Liver (tissue), 8 donors: ENCODE measurements at regions not wholly inside any gene's neighbourhood (a gene's known extent, or its start where the extent isn't known, plus 50 kb on each side); places are given as distances from the start of the nearest gene placed in this dataset.

Experiments used
- DNase-seq: peaks from one replicate; pipeline ENCODE4 v3.0.0-alpha.2; 2017; ENCODE audit warnings: low spot score
- H3K27ac ChIP-seq, 2 donors: one replicate each; pipeline ENCODE4 v1.7.0; 2013; ENCODE audit warnings: inconsistent platforms in 2 of 2, low read length in 2 of 2, control low read depth in 1 of 2, low read depth in 1 of 2, mild to moderate bottlenecking in 1 of 2
- H3K27me3 ChIP-seq, 4 donors: one replicate each; pipeline versions ENCODE4 v1.6.1 to v1.7.0; 2013; ENCODE audit warnings: low read length in 3 of 4, inconsistent platforms in 1 of 4, mild to moderate bottlenecking in 1 of 4, moderate library complexity in 1 of 4; ENCODE audit not compliant: control insufficient read depth in 4 of 4, insufficient read depth in 4 of 4
- H3K36me3 ChIP-seq, 4 donors: one replicate each; pipeline versions ENCODE4 v1.6.1 to v1.7.0; 2013; ENCODE audit warnings: low read length in 3 of 4, mild to moderate bottlenecking in 3 of 4, low read depth in 1 of 4, moderate library complexity in 1 of 4; ENCODE audit not compliant: control insufficient read depth in 4 of 4, insufficient read depth in 3 of 4
- H3K4me1 ChIP-seq, 4 donors: one replicate each; pipeline versions ENCODE4 v1.6.1 to v1.7.0; 2013; ENCODE audit warnings: low read length in 3 of 4, mild to moderate bottlenecking in 3 of 4, moderate library complexity in 1 of 4; ENCODE audit not compliant: control insufficient read depth in 4 of 4, insufficient read depth in 4 of 4
- H3K4me3 ChIP-seq, 3 donors: one replicate each; pipeline versions ENCODE4 v1.6.1 to v1.7.0; 2013; ENCODE audit warnings: low read length in 3 of 3, control low read depth in 1 of 3, low read depth in 1 of 3, mild to moderate bottlenecking in 1 of 3
- H3K9ac ChIP-seq, 2 donors: one replicate each; pipeline ENCODE4 v1.7.0; 2013; ENCODE audit warnings: low read length in 2 of 2, mild to moderate bottlenecking in 2 of 2, moderate library complexity in 2 of 2, control low read depth in 1 of 2, low read depth in 1 of 2
- H3K9me3 ChIP-seq, 4 donors: one replicate each; pipeline versions ENCODE4 v1.6.1 to v1.7.0; 2013; ENCODE audit warnings: low read length in 3 of 4; ENCODE audit not compliant: control insufficient read depth in 4 of 4
- ATF3 ChIP-seq: IDR thresholded peaks from 2 replicates; pipeline ENCODE4 v1.6.1; 2016; ENCODE audit warnings: antibody characterized with exemption
- CTCF ChIP-seq: fragments of 150-350 bp; IDR thresholded peaks from 2 replicates; pipeline ENCODE4 v1.5.1; 2017; ENCODE audit warnings: improper control_type of control experiment, low read depth, low read length; ENCODE audit not compliant: missing input control
- FOXA1 ChIP-seq: IDR thresholded peaks from 2 replicates; pipeline ENCODE4 v1.6.1; 2016; ENCODE audit warnings: antibody characterized with exemption
- FOXA2 ChIP-seq: IDR thresholded peaks from 2 replicates; pipeline ENCODE4 v1.6.1; 2016; ENCODE audit warnings: antibody characterized with exemption
- GABPA ChIP-seq, 2 donors: IDR thresholded peaks in 1 of 2; conservative IDR thresholded peaks in 1 of 2; 2 replicates each; pipeline ENCODE4 v1.6.1; 2016; ENCODE audit warnings: antibody characterized with exemption in 2 of 2, mild to moderate bottlenecking in 1 of 2, moderate library complexity in 1 of 2
- HNF4A ChIP-seq, 2 donors: conservative IDR thresholded peaks; 2 replicates each; pipeline ENCODE4 v1.6.1; 2016; ENCODE audit warnings: antibody characterized with exemption in 2 of 2, mild to moderate bottlenecking in 2 of 2
- HNF4G ChIP-seq: IDR thresholded peaks from 2 replicates; pipeline ENCODE4 v1.6.1; 2016; ENCODE audit warnings: antibody characterized with exemption
- MAX ChIP-seq: IDR thresholded peaks from 2 replicates; pipeline ENCODE4 v1.6.1; 2016; ENCODE audit warnings: antibody characterized with exemption
- NR2F2 ChIP-seq: IDR thresholded peaks from 2 replicates; pipeline ENCODE4 v1.6.1; 2016; ENCODE audit warnings: antibody characterized with exemption
- RAD21 ChIP-seq, 2 donors: IDR thresholded peaks; 2 replicates each; pipeline ENCODE4 v1.6.1; 2016; ENCODE audit warnings: antibody characterized with exemption in 2 of 2, mild to moderate bottlenecking in 2 of 2
- REST ChIP-seq: IDR thresholded peaks from 2 replicates; pipeline ENCODE4 v1.6.1; 2016; ENCODE audit warnings: antibody characterized with exemption, mild to moderate bottlenecking
- RXRA ChIP-seq, 2 donors: IDR thresholded peaks; 2 replicates each; pipeline ENCODE4 v1.6.1; 2017 to 2018; ENCODE audit warnings: antibody characterized with exemption in 2 of 2, mild to moderate bottlenecking in 1 of 2
- SP1 ChIP-seq: IDR thresholded peaks from 2 replicates; pipeline ENCODE4 v1.6.1; 2018; ENCODE audit warnings: antibody characterized with exemption, mild to moderate bottlenecking
- TAF1 ChIP-seq: conservative IDR thresholded peaks from 2 replicates; pipeline ENCODE4 v1.6.1; 2016; ENCODE audit warnings: antibody characterized with exemption, mild to moderate bottlenecking
- YY1 ChIP-seq: IDR thresholded peaks from 2 replicates; pipeline ENCODE4 v1.6.1; 2016; ENCODE audit warnings: antibody characterized with exemption, mild to moderate bottlenecking
- ZBTB33 ChIP-seq: IDR thresholded peaks from 2 replicates; pipeline ENCODE4 v1.6.1; 2016; ENCODE audit warnings: antibody characterized with exemption
- WGBS: extraction: QIAGEN DNeasy Blood & Tissue Kit; methylation state at CpG from one replicate; pipeline ENCODE4 v1.1.7; 2013; 5-methylcytosine and 5-hydroxymethylcytosine counted together
- donor health status: healthy.
- donor health status: healthy.
- donor health status: healthy.
- donor health status: healthy.
- donor health status: healthy.

GRCh38 chr4:60863442-60863841 is 336.7 kb upstream of the ADGRL3 start:
- H3K9me3 ChIP-seq, result peaks cover 0 to 3% (median 0%) of the 10 kb centered on the region in 4 donors
- H3K27me3 ChIP-seq, result no peaks in the 10 kb centered on the region
- H3K9ac ChIP-seq, result no peak overlapping the region
- no peak for TF ChIP-seq GABPA (IDR thresholded peaks at IDR 0.05 in 1 of 2, conservative IDR thresholded peaks at IDR 0.05 in 1 of 2)
- no peak overlapping the region for H3K4me3 ChIP-seq
- no peak overlapping the region for H3K27ac ChIP-seq
- no peaks in the 10 kb centered on the region for H3K4me1 ChIP-seq
- WGBS, result 88% methylated on average over 3 of the region's 3 CpGs
- DNase-seq, result no peak
- H3K36me3 ChIP-seq, result no peaks in the 10 kb centered on the region

- Histone ChIP-seq H3K4me1 (no peaks in the 10 kb centered on the region), H3K9me3 (peaks cover 0 to 3% (median 0%) of the 10 kb centered on the region in 4 donors), H3K27me3 (no peaks in the 10 kb centered on the region), H3K9ac (no peak overlapping the region), H3K36me3 (no peaks in the 10 kb centered on the region), H3K4me3 (no peak overlapping the region), H3K27ac (no peak overlapping the region)
- 43% methylated on average over 4 of the region's 4 CpGs for WGBS
- peak in 1 of 2 donors; percentile 12 for TF ChIP-seq RAD21 (IDR thresholded peaks at IDR 0.05)
- no peak for TF ChIP-seq ATF3
- no peak for TF ChIP-seq RXRA (IDR thresholded peaks at IDR 0.05)
- no peak for TF ChIP-seq REST
- no peak for TF ChIP-seq FOXA1
- TF ChIP-seq FOXA2, result no peak
- no peak for TF ChIP-seq MAX
- DNase-seq, result no peak
Observed at GRCh38 chr4:60865273-60865672, 334.9 kb upstream of the ADGRL3 start.

DNA sequence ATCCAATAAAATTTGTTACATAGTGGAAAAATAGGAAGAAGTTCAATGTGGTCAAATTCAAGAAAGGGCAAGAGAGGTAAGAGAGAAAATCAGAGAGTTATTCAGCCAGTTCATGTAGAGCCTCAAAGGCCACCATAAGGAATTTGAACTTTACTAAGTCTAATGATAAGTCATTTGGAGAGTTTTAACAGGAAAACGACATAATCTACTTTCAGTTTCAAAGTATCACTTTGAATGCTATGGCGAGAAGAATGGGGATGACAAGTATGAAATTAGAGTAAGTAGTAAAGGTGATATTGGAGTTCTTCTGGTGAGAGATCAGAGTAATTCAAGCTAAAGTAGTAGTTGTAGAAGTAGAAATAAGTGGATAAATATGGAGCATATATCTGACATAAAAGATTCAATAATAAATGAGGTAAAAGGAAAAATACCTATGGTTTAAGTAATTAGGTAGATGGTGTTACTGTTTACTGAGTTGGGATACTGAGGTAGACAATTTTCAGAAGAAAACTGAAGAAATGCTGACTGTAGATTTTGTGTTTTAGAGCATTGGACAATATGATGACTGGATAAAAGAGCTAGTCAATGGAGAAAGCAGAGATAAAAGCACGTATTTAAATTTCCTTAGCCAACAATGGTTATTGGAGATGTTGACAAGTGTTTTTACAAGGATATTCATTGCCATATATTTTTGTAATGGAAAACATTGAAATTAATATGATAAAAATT is 331.7 kb upstream of the ADGRL3 start:
- Histone ChIP-seq H3K9me3 (peaks cover 0 to 3% (median 0%) of the 10 kb centered on the region in 4 donors), H3K9ac (no peak overlapping the region), H3K4me3 (no peak overlapping the region), H3K27ac (no peak overlapping the region), H3K36me3 (no peaks in the 10 kb centered on the region), H3K27me3 (no peaks in the 10 kb centered on the region), H3K4me1 (no peaks in the 10 kb centered on the region)
- no peak for DNase-seq
- 74% methylated on average over 3 of the region's 3 CpGs for WGBS
- TF ChIP-seq REST (no peak), HNF4G (no peak), YY1 (no peak), RAD21 (IDR thresholded peaks at IDR 0.05) (no peak), CTCF (no peak), NR2F2 (no peak), ZBTB33 (no peak), HNF4A (conservative IDR thresholded peaks at IDR 0.05) (no peak), SP1 (no peak), FOXA1 (no peak), TAF1 (no peak), FOXA2 (no peak)
